ENCODE measurements at regions not wholly inside any gene's neighbourhood (a gene's known extent, or its start where the extent isn't known, plus 50 kb on each side); places are given as distances from the start of the nearest gene placed in this dataset.

DNA sequence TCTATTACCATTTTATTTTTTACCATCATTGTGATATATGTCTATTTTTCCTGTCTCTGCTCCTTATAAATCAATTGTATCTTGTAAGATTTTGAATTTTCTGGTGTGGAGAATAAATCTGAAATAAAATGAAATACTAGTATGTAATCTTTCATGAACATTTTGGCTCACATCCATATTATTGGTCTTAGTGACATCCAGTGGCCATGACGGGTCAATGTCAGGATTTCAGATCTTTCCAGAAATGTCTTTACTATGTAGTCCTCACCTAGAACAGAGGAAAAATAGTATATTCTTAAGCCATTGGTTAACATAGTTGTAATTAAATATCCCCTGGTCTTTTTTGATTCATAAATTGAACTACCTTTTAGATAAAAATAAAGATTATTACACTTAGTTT is 109.8 kb upstream of the GPC6 start:
- no peak for DNase-seq
- intact Hi-C loops (cut with DNase I) = no loop called here

DNA sequence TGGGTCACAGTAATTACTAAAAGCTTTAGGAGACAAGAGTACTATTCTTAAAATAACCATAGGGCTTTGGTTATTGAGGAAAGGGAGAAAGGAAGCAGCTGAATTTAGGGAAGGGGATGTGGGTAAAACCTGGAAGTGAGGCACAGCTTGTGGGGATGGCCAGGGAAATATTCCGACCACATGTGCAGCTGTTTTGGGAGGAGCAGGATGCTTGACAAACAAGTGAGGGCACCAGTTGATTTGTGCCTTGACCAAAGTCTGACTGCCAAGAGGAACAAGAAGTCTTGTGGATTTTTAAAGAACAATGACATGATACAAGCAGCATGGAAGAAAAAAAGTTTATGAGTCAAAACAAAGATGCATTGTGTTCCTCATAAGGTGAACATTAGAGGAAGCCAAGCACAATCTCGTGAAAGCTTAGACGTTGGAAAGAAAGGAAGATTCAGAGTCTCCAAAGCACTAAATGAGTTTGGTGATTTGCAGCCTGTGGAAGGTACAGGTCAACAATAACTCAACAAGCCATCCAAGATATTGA is 108.5 kb upstream of the GPC6 start:
- DNase-seq = no peak
- intact Hi-C loops (cut with DNase I) = no loop called here

DNA sequence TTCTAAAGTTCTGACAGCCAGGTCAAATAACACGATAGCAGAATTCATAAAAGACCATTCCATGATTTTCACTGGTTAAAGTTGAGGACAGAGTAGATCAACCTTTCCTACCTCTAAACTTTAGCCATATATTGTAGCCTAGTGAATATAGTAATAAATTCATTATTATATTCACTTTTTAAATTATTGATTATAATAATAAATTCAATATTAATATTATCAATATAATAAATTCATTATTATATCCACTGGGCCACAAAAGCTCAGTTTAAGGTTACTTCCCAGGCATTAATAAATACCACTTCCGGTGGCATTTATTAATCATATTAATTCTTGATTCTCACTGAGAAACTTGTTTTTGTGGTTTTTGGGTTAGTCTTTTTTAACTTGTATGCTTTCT is 85.7 kb upstream of the GPC6 start:
- intact Hi-C loops (cut with DNase I) = no loop called here
- no peak for DNase-seq

DNA sequence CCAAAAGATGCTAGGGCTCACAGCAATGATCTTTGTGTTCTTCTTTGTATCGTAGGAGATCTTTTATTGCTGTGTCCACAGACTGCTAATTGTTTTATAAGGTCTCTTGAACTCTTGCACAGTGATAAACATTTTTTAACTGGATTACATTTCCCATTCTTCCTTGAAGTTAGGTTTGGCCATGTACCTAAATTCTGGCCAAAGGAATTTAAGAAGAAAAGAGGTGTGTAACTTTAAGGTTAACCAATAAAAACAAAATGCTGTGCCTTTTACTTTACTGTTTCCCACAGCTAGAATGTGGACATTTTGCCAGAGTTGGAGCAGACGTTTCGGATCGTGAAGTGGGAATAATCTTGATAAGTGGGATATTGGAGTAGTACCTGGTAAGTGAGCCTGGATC is 82.6 kb upstream of the GPC6 start:
- intact Hi-C loops (cut with DNase I) = no loop called here
- DNase-seq = no peak

DNA sequence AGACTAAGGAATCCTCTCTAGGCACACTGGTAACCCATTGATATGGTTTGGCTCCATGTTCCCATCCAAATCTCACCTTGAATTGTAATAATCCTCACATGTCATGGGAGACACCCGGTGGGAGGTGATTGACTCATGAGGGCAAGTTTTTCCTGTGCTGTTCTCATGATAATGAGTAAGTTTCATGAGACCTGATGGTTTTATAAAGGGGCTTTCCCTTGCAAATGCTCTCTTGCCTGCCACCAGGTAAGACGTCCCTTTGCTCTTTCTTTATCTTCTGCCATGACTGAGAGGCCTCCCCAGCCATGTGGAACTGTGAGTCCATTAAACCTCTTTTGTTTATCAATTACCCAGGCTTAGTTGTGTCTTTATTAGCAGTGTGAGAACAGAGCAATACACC is 81.4 kb upstream of the GPC6 start:
- DNase-seq = no peak
- intact Hi-C loops (cut with DNase I) = no loop called here

DNA sequence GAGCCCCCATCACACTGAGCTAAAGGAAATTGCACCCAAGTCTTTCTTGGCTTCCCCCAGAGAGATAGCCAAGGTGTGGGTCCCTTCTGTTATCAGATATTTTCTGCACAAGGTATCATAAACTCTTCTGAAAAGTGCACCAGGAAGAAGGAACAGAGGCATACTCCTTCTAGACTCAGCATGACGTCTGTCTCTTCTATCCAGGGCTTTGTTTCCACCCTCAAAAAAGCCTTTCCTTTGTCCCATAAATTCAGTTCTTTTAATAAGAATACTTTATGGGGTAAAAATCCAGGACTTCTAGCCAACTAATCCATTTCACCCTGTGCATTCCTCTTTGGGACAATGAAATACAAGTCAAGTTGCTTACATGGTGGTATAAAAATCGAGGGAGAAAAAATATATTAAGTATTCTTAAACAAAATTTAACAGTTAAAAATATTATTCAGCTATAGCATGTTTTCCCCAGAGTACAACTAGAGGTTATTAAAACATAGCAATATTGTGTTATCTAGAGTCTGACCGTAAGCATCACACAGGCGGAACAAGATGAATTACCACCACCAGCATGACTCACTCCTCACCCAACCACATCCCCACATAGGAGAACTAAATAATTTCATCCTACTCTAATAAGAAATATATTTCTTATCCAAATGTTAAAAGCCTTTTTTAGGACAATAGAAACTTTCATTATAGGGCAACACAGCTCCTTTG is 79.9 kb upstream of the GPC6 start:
- intact Hi-C loops (cut with DNase I) = no loop called here
- DNase-seq = no peak

DNA sequence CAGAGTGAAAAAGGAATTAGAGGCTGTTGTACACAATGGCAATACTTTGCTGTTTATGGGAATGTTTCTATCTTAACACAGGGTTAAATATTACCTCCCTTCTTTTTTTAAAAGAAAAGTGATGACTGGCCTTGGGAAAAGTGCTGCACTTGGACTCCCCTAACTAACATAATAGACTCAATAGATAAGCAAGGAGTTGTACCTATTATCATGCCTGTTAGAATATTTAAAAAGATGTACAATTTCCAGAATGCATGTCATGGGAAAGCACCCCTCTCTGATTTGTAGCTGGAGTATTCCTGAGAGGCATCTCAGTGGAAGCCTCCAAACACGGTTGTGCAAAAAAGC is 79.3 kb upstream of the GPC6 start:
- intact Hi-C loops (cut with DNase I) = no loop called here
- no peak for DNase-seq

DNA sequence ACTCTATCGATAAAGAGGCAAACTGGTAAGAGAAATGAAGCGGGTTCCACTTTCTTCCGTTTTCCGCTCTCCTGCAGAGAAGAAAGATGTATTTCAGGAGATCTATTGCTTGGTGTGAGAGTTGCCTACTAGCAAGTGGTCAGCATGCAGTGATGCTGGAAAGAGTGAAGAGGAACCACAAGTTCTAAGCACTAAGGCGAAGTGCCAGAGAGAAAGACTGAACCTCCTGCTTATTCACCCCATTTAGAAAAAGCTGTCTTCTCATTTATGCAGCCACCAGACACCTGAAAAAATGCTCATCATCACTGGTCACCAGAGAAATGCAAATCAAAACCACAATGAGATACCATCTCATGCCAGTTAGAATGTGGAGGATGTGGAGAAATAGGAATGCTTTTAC is 78.7 kb upstream of the GPC6 start:
- intact Hi-C loops (cut with DNase I) = no loop called here

DNA sequence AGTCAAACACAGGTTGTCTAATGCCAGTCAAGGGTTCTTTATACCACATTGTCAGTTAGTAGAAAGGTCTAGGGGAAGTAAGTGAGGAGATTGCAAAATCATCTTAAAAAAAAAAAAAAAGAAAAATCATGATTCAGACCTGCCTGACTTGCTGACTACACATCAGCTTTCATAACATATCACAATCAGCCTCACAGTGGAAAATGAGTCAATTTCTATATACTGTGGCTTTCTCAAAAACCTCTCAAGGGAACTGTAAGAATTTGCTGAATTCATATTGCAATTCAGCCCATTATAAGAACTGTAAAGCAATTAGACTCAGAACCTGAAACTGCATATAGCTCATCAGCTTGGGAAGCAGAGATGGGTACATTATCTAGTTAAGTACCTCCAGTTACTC is 75.3 kb upstream of the GPC6 start:
- DNase-seq = no peak
- intact Hi-C loops (cut with DNase I) = no loop called here

More for the DNA sequence above, 78.7 kb upstream of the GPC6 start:
- no peak for DNase-seq

DNA sequence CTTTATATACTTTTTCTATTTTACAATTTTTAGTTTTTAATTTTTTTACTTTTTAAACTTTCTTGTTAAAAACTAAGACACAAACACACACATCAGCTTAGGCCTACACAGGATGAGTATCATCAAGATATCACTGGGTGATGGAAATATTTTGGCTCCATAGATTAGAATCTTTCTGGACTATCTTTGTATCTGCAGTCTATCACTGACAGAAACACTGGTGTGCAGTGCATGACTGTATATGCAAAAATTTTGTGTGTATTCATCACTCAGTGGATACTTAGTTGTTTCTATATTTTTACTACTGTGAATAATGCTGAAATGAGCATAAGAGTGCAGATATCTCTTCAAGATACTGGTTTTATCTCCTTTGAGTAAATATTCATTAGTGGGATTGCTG is 68.0 kb upstream of the GPC6 start:
- intact Hi-C loops (cut with DNase I) = no loop called here
- DNase-seq = no peak

DNA sequence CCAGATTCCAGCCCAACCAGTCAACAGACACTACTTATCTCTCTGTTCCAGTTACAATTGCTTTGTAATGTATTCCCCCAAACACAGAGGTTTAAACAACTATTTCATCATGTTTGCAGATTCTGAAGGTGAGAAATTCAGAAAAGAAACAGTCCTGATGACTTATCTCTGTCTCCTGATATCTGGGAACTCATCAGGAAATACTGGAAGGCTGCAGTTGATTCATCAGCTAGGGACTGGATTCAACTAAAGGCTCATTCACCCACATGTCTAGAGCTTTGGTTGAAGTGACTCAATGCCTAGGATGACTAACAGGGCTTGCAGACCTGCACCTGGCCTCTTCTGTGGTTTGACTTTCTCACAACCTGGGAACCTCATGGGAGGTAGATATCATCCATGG is 56.6 kb upstream of the GPC6 start:
- intact Hi-C loops (cut with DNase I) = no loop called here

DNA sequence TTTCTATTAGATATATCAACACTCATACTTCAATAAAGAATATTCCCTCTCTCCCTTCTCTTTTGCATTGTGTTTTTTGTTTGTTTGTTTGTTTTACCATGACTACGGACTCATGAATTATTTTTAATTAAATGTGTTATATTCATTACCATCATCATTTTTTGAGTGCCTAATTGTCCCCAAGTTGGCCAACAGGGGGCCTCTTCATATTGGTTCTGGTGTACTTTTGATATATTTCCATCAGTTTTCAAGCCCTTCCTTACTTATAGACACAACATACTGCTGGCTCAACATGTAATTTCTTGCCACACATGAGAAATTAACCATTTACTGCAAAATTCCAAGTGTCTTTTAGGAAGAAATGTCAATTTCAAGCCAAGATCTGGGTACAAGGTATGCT is 54.5 kb upstream of the GPC6 start:
- DNase-seq = no peak
- intact Hi-C loops (cut with DNase I) = no loop called here

More for the DNA sequence above, 56.6 kb upstream of the GPC6 start:
- DNase-seq = no peak

DNA sequence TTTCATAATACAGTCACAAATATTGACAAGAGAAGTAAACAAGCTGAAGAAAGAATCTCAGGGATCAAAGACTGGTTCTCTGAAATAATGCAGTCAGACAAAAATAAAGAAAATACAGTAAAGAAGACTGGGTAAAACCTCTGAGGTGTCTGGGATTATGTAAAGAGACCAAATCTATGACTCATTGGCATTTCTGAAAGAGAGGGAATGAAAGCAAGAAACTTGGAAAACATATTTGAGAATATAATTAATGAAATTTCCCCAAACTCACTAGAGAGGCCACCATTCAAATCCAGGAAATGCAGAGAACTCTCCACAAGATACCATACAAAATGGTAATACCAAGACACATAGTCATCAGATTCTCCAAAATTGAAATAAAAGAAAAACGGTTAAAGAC is 53.0 kb upstream of the GPC6 start:
- no peak for DNase-seq
- intact Hi-C loops (cut with DNase I) = no loop called here

DNA sequence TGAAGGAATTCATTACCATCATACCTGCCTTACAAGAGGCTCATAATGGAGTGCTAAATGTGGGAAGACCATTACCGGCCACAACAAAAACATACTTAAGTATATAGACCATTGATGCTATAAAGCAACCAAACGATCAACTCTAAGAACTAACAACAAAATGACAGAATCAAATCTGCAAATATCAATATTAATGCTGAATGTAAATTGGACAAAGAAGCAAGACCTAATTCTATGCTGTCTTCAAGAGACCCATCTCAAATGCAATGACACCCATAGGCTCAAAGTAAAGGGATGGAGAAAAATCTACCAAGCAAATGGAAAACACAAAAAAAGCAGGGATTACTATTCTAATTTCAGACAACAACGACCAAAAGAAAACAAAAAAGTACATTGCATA is 52.3 kb upstream of the GPC6 start:
- intact Hi-C loops (cut with DNase I) = no loop called here
- no peak for DNase-seq
